GM12878 (cell line): ENCODE measurements at regions not wholly inside any gene's neighbourhood (a gene's known extent, or its start where the extent isn't known, plus 50 kb on each side); places are given as distances from the start of the nearest gene placed in this dataset.

ENCODE experiments used
- ATAC-seq: fragments of 200-7000 bp; cut with Tn5 transposase; 3 replicates; pipeline ENCODE4 v1.9.1; 2020; ENCODE audit warnings: mild to moderate bottlenecking, moderate library complexity
- BruUV-seq: library from RNA; stranded (reverse); fragments of 400-500 nt; replicated peaks from 2 replicates; lab custom pipeline; 2021; lab: Mats Ljungman, UMichigan
- CTCF ChIA-PET: fragments of 300-600 bp; sonication (Branson Sonifier 250); formaldehyde crosslinking; extraction: SDS; loops from one replicate; lab custom pipeline; 2021; ENCODE audit warnings: inconsistent platforms; lab: Yijun Ruan, JAX
- POLR2A ChIA-PET: fragments of 350-600 bp; formaldehyde crosslinking; extraction: SDS; loops from one replicate; lab custom pipeline; 2021; ENCODE audit warnings: inconsistent platforms; lab: Charles Lee
- RAD21 ChIA-PET: fragments of 300-600 bp; sonication (Branson Sonifier 250); formaldehyde crosslinking; loops from one replicate; lab custom pipeline; 2023; ENCODE audit warnings: antibody characterized with exemption; ENCODE audit not compliant: unreplicated experiment; lab: Charles Lee
- SMC1A ChIA-PET: fragments of 300-600 bp; sonication (Branson Sonifier 250); formaldehyde crosslinking; loops from one replicate; lab custom pipeline; 2023; ENCODE audit not compliant: unreplicated experiment, uncharacterized antibody; lab: Charles Lee
- DNase-seq: peaks from one replicate; pipeline ENCODE4 v3.0.0-alpha.2; 2011; ENCODE audit warnings: low read depth, low spot score
- FAIRE-seq: peaks from 3 replicates; lab custom pipeline; 2011; peaks lifted over from hg19 to GRCh38; lab: Jason Lieb, UNC
- H2AFZ ChIP-seq: 2 replicates; pipeline ENCODE4 v1.6.0; 2011; ENCODE audit warnings: low read depth, low read length, control low read depth; ENCODE audit not compliant: control insufficient read depth
- H3K27ac ChIP-seq: 2 replicates; pipeline ENCODE4 v1.5.1; 2011; ENCODE audit warnings: control low read depth; ENCODE audit not compliant: control insufficient read depth, insufficient read depth
- H3K27me3 ChIP-seq, 2 experiments: replicated peaks in 1 of 2; 2 replicates each; pipeline versions ENCODE4 v1.6.0 to v1.6.1; 2011; ENCODE audit warnings: low read length in 1 of 2; ENCODE audit not compliant: control insufficient read depth in 2 of 2, insufficient read depth in 2 of 2
- H3K36me3 ChIP-seq, 2 experiments: 2 replicates each; pipeline ENCODE4 v1.5.1; 2011; ENCODE audit warnings: low read length in 1 of 2; ENCODE audit not compliant: control insufficient read depth in 2 of 2, insufficient read depth in 2 of 2
- H3K4me1 ChIP-seq: 2 replicates; pipeline ENCODE4 v1.6.1; 2011; ENCODE audit warnings: mild to moderate bottlenecking, low read length, moderate library complexity, mixed read lengths; ENCODE audit not compliant: control insufficient read depth, insufficient read depth
- H3K4me2 ChIP-seq: 2 replicates; pipeline ENCODE4 v1.6.0; 2011; ENCODE audit warnings: control low read depth; ENCODE audit not compliant: control insufficient read depth, insufficient read depth
- H3K4me3 ChIP-seq: fragments of 200-600 bp; sonication (generic); 2 replicates; pipeline ENCODE4 v1.5.1; 2016
- H3K79me2 ChIP-seq: 2 replicates; pipeline ENCODE4 v1.6.0; 2011; ENCODE audit warnings: low read length; ENCODE audit not compliant: control insufficient read depth, insufficient read depth
- H3K9ac ChIP-seq: 2 replicates; pipeline ENCODE4 v1.8.0; 2011; ENCODE audit warnings: low read length, control low read depth, mixed read lengths; ENCODE audit not compliant: control insufficient read depth, insufficient read depth
- H3K9me3 ChIP-seq: replicated peaks from 3 replicates; pipeline ENCODE4 v1.5.1; 2011; ENCODE audit warnings: mild to moderate bottlenecking, low read length; ENCODE audit not compliant: control insufficient read depth, insufficient read depth
- H4K20me1 ChIP-seq: 2 replicates; pipeline ENCODE4 v1.6.0; 2011; ENCODE audit not compliant: control insufficient read depth, insufficient read depth
- FOXK2 ChIP-seq: fragments of 450-650 bp; IDR thresholded peaks from 2 replicates; pipeline ENCODE4 v1.6.1; 2017; ENCODE audit warnings: mild to moderate bottlenecking, moderate library complexity
- JUND ChIP-seq: IDR thresholded peaks from 2 replicates; pipeline ENCODE4 v1.6.1; 2012; ENCODE audit warnings: low read depth, mild to moderate bottlenecking, low read length, improper control_type of control experiment, moderate library complexity
- KDM1A ChIP-seq: fragments of 200-600 bp; sonication (generic); IDR thresholded peaks from 2 replicates; pipeline ENCODE4 v1.6.1; 2016; ENCODE audit warnings: borderline replicate concordance
- MAX ChIP-seq: IDR thresholded peaks from 2 replicates; pipeline ENCODE4 v1.6.1; 2012; ENCODE audit warnings: low read depth, low read length, improper control_type of control experiment
- POLR2AphosphoS2 ChIP-seq: IDR thresholded peaks from 2 replicates; pipeline ENCODE4 v1.6.1; 2011; ENCODE audit warnings: low read depth, mild to moderate bottlenecking, low read length, improper control_type of control experiment, moderate library complexity
- POU2F2 ChIP-seq: IDR thresholded peaks from 3 replicates; pipeline ENCODE4 v1.6.1; 2011; ENCODE audit warnings: low read depth, mild to moderate bottlenecking, low read length, borderline replicate concordance
- RAD21 ChIP-seq: IDR thresholded peaks from 2 replicates; pipeline ENCODE4 v1.6.1; 2011; ENCODE audit warnings: mild to moderate bottlenecking, low read depth, low read length, moderate library complexity; ENCODE audit not compliant: insufficient read depth
- SMAD1 ChIP-seq: fragments of 450-650 bp; IDR thresholded peaks from 2 replicates; pipeline ENCODE4 v1.6.1; 2018; ENCODE audit warnings: mild to moderate bottlenecking, low read depth; ENCODE audit not compliant: partially characterized antibody
- SREBF1 ChIP-seq: IDR thresholded peaks from 2 replicates; pipeline ENCODE4 v1.6.1; 2012; ENCODE audit warnings: mild to moderate bottlenecking, low read length
- YBX1 ChIP-seq: fragments of 450-650 bp; IDR thresholded peaks from 2 replicates; pipeline ENCODE4 v1.6.1; 2016; ENCODE audit warnings: antibody characterized with exemption
- YY1 ChIP-seq: IDR thresholded peaks from 2 replicates; pipeline ENCODE4 v1.6.1; 2011; ENCODE audit warnings: low read depth, mild to moderate bottlenecking, low read length
- ZNF622 ChIP-seq: fragments of 450-650 bp; IDR thresholded peaks from 2 replicates; pipeline ENCODE4 v1.6.1; 2017; ENCODE audit warnings: mild to moderate bottlenecking, inconsistent platforms
- ZZZ3 ChIP-seq: IDR thresholded peaks from 2 replicates; pipeline ENCODE4 v1.6.1; 2011; ENCODE audit warnings: low read depth; ENCODE audit not compliant: control insufficient read depth, insufficient read length
- WGBS: methylation state at CpG from one replicate; pipeline ENCODE4 v1.1.6; 2016; ENCODE audit warnings: low lambda C conversion rate; ENCODE audit not compliant: insufficient replicate concordance, insufficient coverage; ENCODE audit errors: missing lambda C conversion rate; 5-methylcytosine and 5-hydroxymethylcytosine counted together
- in situ Hi-C: fragments of 300-500 bp; cut with MboI; formaldehyde crosslinking; loops from 9 replicates; pipeline ENCODE4 v1.14.3; 2018; ENCODE audit warnings: mixed read lengths
- intact Hi-C: fragments of 100-400 bp; cut with micrococcal nuclease; formaldehyde crosslinking; loops from one replicate; pipeline ENCODE4 v1.14.2; 2022; ENCODE audit not compliant: unreplicated experiment
- TF ChIP-seq, protein P1 (sequence below): fragments of 450-650 bp; IDR thresholded peaks from 2 replicates; pipeline ENCODE4 v1.6.1; 2016; ENCODE audit warnings: mild to moderate bottlenecking
- TF ChIP-seq, protein P2 (sequence below): fragments of 450-650 bp; formaldehyde crosslinking; IDR thresholded peaks from 2 replicates; pipeline ENCODE4 v1.4.0; 2022; ENCODE audit warnings: mild to moderate bottlenecking, moderate library complexity
- TF ChIP-seq, protein P3 (sequence below): fragments of 450-650 bp; IDR thresholded peaks from 2 replicates; pipeline ENCODE4 v1.6.1; 2016; ENCODE audit warnings: mild to moderate bottlenecking, moderate library complexity, borderline replicate concordance

- H3K4me3 ChIP-seq, result no peak overlapping the region
- no peak overlapping the region for H2AFZ ChIP-seq
- RAD21 ChIA-PET, result no interaction called here
- H3K9me3 ChIP-seq, result no peaks in the 10 kb centered on the region
- FAIRE-seq, result no peak
- DNase-seq, result no peak
- WGBS, result 45% methylated on average over 20 of the region's 20 CpGs
- POLR2A ChIA-PET, result no interaction called here
- no peaks in the 10 kb centered on the region for H3K36me3 ChIP-seq
- H3K79me2 ChIP-seq, result no peaks in the 10 kb centered on the region
- CTCF ChIA-PET, result no interaction called here
- H3K27ac ChIP-seq, result no peak overlapping the region
- no peak overlapping the region for H3K4me2 ChIP-seq
- ATAC-seq, result no peak
- intact Hi-C loops, result no loop called here
- BruUV-seq, result no TSS peak
- in situ Hi-C loops, result no loop called here
- H4K20me1 ChIP-seq, result no peaks in the 10 kb centered on the region
- no peaks in the 10 kb centered on the region for H3K27me3 ChIP-seq
- H3K9ac ChIP-seq, result no peak overlapping the region
- SMC1A ChIA-PET, result no interaction called here
- H3K4me1 ChIP-seq, result no peaks in the 10 kb centered on the region
- TF ChIP-seq FOXK2 (no peak), SMAD1 (no peak), JUND (no peak), YBX1 (no peak), POLR2AphosphoS2 (no peak), ZNF622 (no peak), ZZZ3 (no peak), SREBF1 (no peak), YY1 (no peak), RAD21 (no peak), KDM1A (no peak), POU2F2 (no peak), MAX (no peak)
- TF ChIP-seq, protein P1, sequence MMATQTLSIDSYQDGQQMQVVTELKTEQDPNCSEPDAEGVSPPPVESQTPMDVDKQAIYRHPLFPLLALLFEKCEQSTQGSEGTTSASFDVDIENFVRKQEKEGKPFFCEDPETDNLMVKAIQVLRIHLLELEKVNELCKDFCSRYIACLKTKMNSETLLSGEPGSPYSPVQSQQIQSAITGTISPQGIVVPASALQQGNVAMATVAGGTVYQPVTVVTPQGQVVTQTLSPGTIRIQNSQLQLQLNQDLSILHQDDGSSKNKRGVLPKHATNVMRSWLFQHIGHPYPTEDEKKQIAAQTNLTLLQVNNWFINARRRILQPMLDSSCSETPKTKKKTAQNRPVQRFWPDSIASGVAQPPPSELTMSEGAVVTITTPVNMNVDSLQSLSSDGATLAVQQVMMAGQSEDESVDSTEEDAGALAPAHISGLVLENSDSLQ, result no peak
- TF ChIP-seq, protein P2, sequence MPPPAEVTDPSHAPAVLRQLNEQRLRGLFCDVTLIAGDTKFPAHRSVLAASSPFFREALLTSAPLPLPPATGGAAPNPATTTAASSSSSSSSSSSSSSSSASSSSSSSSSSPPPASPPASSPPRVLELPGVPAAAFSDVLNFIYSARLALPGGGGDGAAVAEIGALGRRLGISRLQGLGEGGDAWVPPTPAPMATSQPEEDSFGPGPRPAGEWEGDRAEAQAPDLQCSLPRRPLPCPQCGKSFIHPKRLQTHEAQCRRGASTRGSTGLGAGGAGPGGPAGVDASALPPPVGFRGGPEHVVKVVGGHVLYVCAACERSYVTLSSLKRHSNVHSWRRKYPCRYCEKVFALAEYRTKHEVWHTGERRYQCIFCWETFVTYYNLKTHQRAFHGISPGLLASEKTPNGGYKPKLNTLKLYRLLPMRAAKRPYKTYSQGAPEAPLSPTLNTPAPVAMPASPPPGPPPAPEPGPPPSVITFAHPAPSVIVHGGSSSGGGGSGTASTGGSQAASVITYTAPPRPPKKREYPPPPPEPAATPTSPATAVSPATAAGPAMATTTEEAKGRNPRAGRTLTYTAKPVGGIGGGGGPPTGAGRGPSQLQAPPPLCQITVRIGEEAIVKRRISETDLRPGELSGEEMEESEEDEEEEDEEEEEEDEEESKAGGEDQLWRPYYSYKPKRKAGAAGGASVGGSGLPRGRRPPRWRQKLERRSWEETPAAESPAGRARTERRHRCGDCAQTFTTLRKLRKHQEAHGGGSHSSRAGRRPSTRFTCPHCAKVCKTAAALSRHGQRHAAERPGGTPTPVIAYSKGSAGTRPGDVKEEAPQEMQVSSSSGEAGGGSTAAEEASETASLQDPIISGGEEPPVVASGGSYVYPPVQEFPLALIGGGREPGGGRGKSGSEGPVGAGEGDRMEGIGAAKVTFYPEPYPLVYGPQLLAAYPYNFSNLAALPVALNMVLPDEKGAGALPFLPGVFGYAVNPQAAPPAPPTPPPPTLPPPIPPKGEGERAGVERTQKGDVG (CRISPR knock-in tag), result no peak
- TF ChIP-seq, protein P3, sequence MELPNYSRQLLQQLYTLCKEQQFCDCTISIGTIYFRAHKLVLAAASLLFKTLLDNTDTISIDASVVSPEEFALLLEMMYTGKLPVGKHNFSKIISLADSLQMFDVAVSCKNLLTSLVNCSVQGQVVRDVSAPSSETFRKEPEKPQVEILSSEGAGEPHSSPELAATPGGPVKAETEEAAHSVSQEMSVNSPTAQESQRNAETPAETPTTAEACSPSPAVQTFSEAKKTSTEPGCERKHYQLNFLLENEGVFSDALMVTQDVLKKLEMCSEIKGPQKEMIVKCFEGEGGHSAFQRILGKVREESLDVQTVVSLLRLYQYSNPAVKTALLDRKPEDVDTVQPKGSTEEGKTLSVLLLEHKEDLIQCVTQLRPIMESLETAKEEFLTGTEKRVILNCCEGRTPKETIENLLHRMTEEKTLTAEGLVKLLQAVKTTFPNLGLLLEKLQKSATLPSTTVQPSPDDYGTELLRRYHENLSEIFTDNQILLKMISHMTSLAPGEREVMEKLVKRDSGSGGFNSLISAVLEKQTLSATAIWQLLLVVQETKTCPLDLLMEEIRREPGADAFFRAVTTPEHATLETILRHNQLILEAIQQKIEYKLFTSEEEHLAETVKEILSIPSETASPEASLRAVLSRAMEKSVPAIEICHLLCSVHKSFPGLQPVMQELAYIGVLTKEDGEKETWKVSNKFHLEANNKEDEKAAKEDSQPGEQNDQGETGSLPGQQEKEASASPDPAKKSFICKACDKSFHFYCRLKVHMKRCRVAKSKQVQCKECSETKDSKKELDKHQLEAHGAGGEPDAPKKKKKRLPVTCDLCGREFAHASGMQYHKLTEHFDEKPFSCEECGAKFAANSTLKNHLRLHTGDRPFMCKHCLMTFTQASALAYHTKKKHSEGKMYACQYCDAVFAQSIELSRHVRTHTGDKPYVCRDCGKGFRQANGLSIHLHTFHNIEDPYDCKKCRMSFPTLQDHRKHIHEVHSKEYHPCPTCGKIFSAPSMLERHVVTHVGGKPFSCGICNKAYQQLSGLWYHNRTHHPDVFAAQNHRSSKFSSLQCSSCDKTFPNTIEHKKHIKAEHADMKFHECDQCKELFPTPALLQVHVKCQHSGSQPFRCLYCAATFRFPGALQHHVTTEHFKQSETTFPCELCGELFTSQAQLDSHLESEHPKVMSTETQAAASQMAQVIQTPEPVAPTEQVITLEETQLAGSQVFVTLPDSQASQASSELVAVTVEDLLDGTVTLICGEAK, result no peak
Measured at GRCh38 chr4:1569461-1570151, 114.5 kb downstream of the FAM53A start.
